IMR-90 (cell line): ENCODE measurements at regions not wholly inside any gene's neighbourhood (a gene's known extent, or its start where the extent isn't known, plus 50 kb on each side); places are given as distances from the start of the nearest gene placed in this dataset.

Experiments
- ATAC-seq: fragments of 200-7000 bp; cut with Tn5 transposase; 2 replicates; pipeline ENCODE4 v1.9.1; 2020; ENCODE audit warnings: low read depth, mild to moderate bottlenecking, moderate library complexity
- BruUV-seq: library from RNA; stranded (reverse); fragments of 400-500 nt; replicated peaks from 2 replicates; lab custom pipeline; 2021; lab: Mats Ljungman, UMichigan
- CTCF ChIA-PET: fragments of 300-600 bp; formaldehyde crosslinking; extraction: SDS; loops from one replicate; lab custom pipeline; 2021; ENCODE audit warnings: antibody characterized with exemption; lab: Yijun Ruan, JAX
- POLR2A ChIA-PET: fragments of 300-600 bp; sonication (Branson Sonifier 250); formaldehyde crosslinking; loops from one replicate; lab custom pipeline; 2022; ENCODE audit warnings: antibody characterized with exemption; ENCODE audit not compliant: unreplicated experiment; lab: Charles Lee
- DNase-seq: peaks from one replicate; pipeline ENCODE4 v3.0.0; 2013
- H2AFZ ChIP-seq: replicated peaks from 2 replicates; pipeline ENCODE3; 2013; ENCODE audit warnings: low read length, mild to moderate bottlenecking; ENCODE audit not compliant: poor library complexity
- H2AK5ac ChIP-seq: 2 replicates; pipeline ENCODE4 v1.6.1; 2013; ENCODE audit warnings: low read depth, low read length, inconsistent platforms
- H2AK9ac ChIP-seq: replicated peaks from 2 replicates; pipeline ENCODE3; 2013; ENCODE audit warnings: mild to moderate bottlenecking, low read depth, low read length, moderate library complexity; ENCODE audit not compliant: poor library complexity
- H2BK120ac ChIP-seq: 2 replicates; pipeline ENCODE4 v1.6.1; 2013; ENCODE audit warnings: low read depth, low read length, inconsistent platforms
- H2BK15ac ChIP-seq: 3 replicates; pipeline ENCODE4 v1.6.1; 2013; ENCODE audit warnings: low read depth, low read length, inconsistent platforms
- H2BK20ac ChIP-seq: 2 replicates; pipeline ENCODE4 v1.6.1; 2013; ENCODE audit warnings: low read depth, mild to moderate bottlenecking, inconsistent platforms, low read length, moderate library complexity
- H2BK5ac ChIP-seq: 2 replicates; pipeline ENCODE4 v1.6.1; 2013; ENCODE audit warnings: mild to moderate bottlenecking, low read depth, low read length, inconsistent platforms; ENCODE audit not compliant: poor library complexity, severe bottlenecking
- H3K14ac ChIP-seq: replicated peaks from 2 replicates; pipeline ENCODE4 v1.6.1; 2013; ENCODE audit warnings: low read depth, low read length, inconsistent platforms
- H3K18ac ChIP-seq: 2 replicates; pipeline ENCODE4 v1.6.1; 2013; ENCODE audit warnings: low read depth, low read length, control low read depth
- H3K23ac ChIP-seq: 2 replicates; pipeline ENCODE4 v1.6.1; 2013; ENCODE audit warnings: low read depth, low read length, inconsistent platforms
- H3K27ac ChIP-seq: 2 replicates; pipeline ENCODE4 v1.5.1; 2013; ENCODE audit warnings: mild to moderate bottlenecking, control low read depth, low read length; ENCODE audit not compliant: insufficient read depth
- H3K27me3 ChIP-seq: 2 replicates; pipeline ENCODE4 v1.6.1; 2013; ENCODE audit warnings: low read length; ENCODE audit not compliant: control insufficient read depth, insufficient read depth
- H3K36me3 ChIP-seq: 2 replicates; pipeline ENCODE4 v1.6.1; 2013; ENCODE audit warnings: low read length, mixed read lengths; ENCODE audit not compliant: control insufficient read depth, insufficient read depth
- H3K4ac ChIP-seq: 2 replicates; pipeline ENCODE4 v1.6.1; 2013; ENCODE audit warnings: low read depth, low read length, inconsistent platforms
- H3K4me1 ChIP-seq: 2 replicates; pipeline ENCODE4 v1.6.1; 2013; ENCODE audit warnings: low read length, mixed read lengths; ENCODE audit not compliant: control insufficient read depth, insufficient read depth
- H3K4me2 ChIP-seq: 2 replicates; pipeline ENCODE4 v1.6.1; 2013; ENCODE audit warnings: low read depth, mild to moderate bottlenecking, control low read depth, low read length, moderate library complexity
- H3K4me3 ChIP-seq: 2 replicates; pipeline ENCODE4 v1.5.1; 2013; ENCODE audit warnings: low read depth, mild to moderate bottlenecking, control low read depth, low read length, moderate library complexity; ENCODE audit not compliant: insufficient read depth
- H3K56ac ChIP-seq: 2 replicates; pipeline ENCODE4 v1.6.1; 2013; ENCODE audit warnings: low read length, inconsistent platforms; ENCODE audit not compliant: insufficient read depth; ENCODE audit errors: extremely low read depth
- H3K79me1 ChIP-seq, 2 experiments: 2 replicates each; pipeline ENCODE4 v1.6.1; 2013; ENCODE audit warnings: low read length in 2 of 2, inconsistent platforms in 1 of 2, low read depth in 1 of 2
- H3K9ac ChIP-seq: 2 replicates; pipeline ENCODE4 v1.6.1; 2013; ENCODE audit warnings: low read depth, low read length, control low read depth
- H3K9me1 ChIP-seq: 2 replicates; pipeline ENCODE4 v1.6.1; 2013; ENCODE audit warnings: low read length, inconsistent platforms; ENCODE audit not compliant: insufficient read depth
- H3K9me3 ChIP-seq: 2 replicates; pipeline ENCODE4 v1.6.1; 2013; ENCODE audit warnings: low read length; ENCODE audit not compliant: control insufficient read depth, insufficient read depth
- H4K20me1 ChIP-seq: 2 replicates; pipeline ENCODE4 v1.6.1; 2013; ENCODE audit warnings: low read length, inconsistent platforms; ENCODE audit not compliant: insufficient read depth
- H4K5ac ChIP-seq: 2 replicates; pipeline ENCODE4 v1.6.1; 2013; ENCODE audit warnings: mild to moderate bottlenecking, low read depth, low read length, control low read depth
- H4K8ac ChIP-seq, 2 experiments: 2 replicates each; pipeline ENCODE4 v1.6.1; 2013; ENCODE audit warnings: low read depth in 2 of 2, low read length in 2 of 2, control low read depth in 1 of 2, inconsistent platforms in 1 of 2
- H4K91ac ChIP-seq: 2 replicates; pipeline ENCODE4 v1.6.1; 2013; ENCODE audit warnings: low read depth, low read length, inconsistent platforms; ENCODE audit not compliant: insufficient read depth
- CEBPB ChIP-seq: IDR thresholded peaks from 2 replicates; pipeline ENCODE4 v1.6.1; 2012; ENCODE audit warnings: low read depth, low read length, improper control_type of control experiment
- CHD1 ChIP-seq: IDR thresholded peaks from 2 replicates; pipeline ENCODE4 v1.6.1; 2012; ENCODE audit warnings: low read depth, low read length, improper control_type of control experiment
- ELK1 ChIP-seq: fragments of 150-350 bp; IDR thresholded peaks from 2 replicates; pipeline ENCODE4 v1.6.1; 2016; ENCODE audit warnings: low read depth, mild to moderate bottlenecking, low read length, moderate library complexity, borderline replicate concordance
- RAD21 ChIP-seq: IDR thresholded peaks from 2 replicates; pipeline ENCODE4 v1.6.1; 2012; ENCODE audit warnings: low read length, improper control_type of control experiment
- SMC3 ChIP-seq: fragments of 150-350 bp; IDR thresholded peaks from 2 replicates; pipeline ENCODE4 v1.6.1; 2016; ENCODE audit warnings: low read depth, mild to moderate bottlenecking, antibody characterized with exemption, low read length, moderate library complexity
- WGBS, 2 experiments: methylation state at CpG; one replicate each; pipeline versions ENCODE4 v1.1.5 to v1.1.7; 2013; ENCODE audit warnings: missing lambda C conversion rate in 2 of 2; ENCODE audit not compliant: insufficient read length in 1 of 2; ENCODE audit errors: extremely low coverage in 2 of 2; 5-methylcytosine and 5-hydroxymethylcytosine counted together
- dilution Hi-C: fragments of 300-500 bp; cut with HindIII; formaldehyde crosslinking; loops from one replicate; pipeline ENCODE4 v1.14.3; 2018; ENCODE audit warnings: low sequenced_read_pairs; ENCODE audit not compliant: unreplicated experiment
- in situ Hi-C: fragments of 300-500 bp; cut with MboI; formaldehyde crosslinking; loops from 3 replicates; pipeline ENCODE4 v1.14.3; 2019; ENCODE audit warnings: low sequenced_read_pairs, inconsistent platforms, mixed read lengths
- intact Hi-C: fragments of 100-400 bp; cut with micrococcal nuclease; formaldehyde crosslinking; loops from 2 replicates; pipeline ENCODE4 v1.10.0; 2022

GRCh38 chr12:97229004-97229403 is 233.6 kb upstream of the RMST start:
- ChIA-PET CTCF (no interaction called here), POLR2A (no interaction called here)
- DNase-seq (no peak), ATAC-seq (no peak)
- no peak overlapping the region for H3K23ac ChIP-seq
- no peak overlapping the region for H3K9ac ChIP-seq
- no peak overlapping the region for H4K5ac ChIP-seq
- no peak overlapping the region for H3K4me2 ChIP-seq
- TF ChIP-seq SMC3 (no peak), RAD21 (no peak), ELK1 (no peak), CHD1 (no peak), CEBPB (no peak)
- H3K36me3 ChIP-seq = no peaks in the 10 kb centered on the region
- H2BK120ac ChIP-seq = no peak overlapping the region
- no peak overlapping the region for H2BK15ac ChIP-seq
- dilution Hi-C loops (no loop called here), in situ Hi-C loops (no loop called here), intact Hi-C loops (no loop called here)
- H3K27ac ChIP-seq = no peak overlapping the region
- no peak overlapping the region for H2BK5ac ChIP-seq
- no peaks in the 10 kb centered on the region for H3K79me1 ChIP-seq
- H3K27me3 ChIP-seq = no peaks in the 10 kb centered on the region
- H3K14ac ChIP-seq = no peak overlapping the region
- no peak overlapping the region for H3K56ac ChIP-seq
- H3K4ac ChIP-seq = no peak overlapping the region
- H2AFZ ChIP-seq = no peak overlapping the region
- no peak overlapping the region for H2AK9ac ChIP-seq
- no peak overlapping the region for H2BK20ac ChIP-seq
- H4K8ac ChIP-seq = no peak overlapping the region
- H3K4me3 ChIP-seq = no peak overlapping the region
- BruUV-seq = no TSS peak
- H3K18ac ChIP-seq = no peak overlapping the region
- H3K4me1 ChIP-seq = no peaks in the 10 kb centered on the region
- no peaks in the 10 kb centered on the region for H4K20me1 ChIP-seq
- no CpG with 5 or more reads among the region's 5 CpGs for WGBS, 2 experiments
- H3K9me1 ChIP-seq = no peaks in the 10 kb centered on the region
- no peak overlapping the region for H2AK5ac ChIP-seq
- no peak overlapping the region for H4K91ac ChIP-seq
- 0 out of 2 replicates have a peak, but pooled peaks cover 4% of the 10 kb centered on the region for H3K9me3 ChIP-seq
